Gastrocnemius medialis (tissue), 4 donors: ENCODE measurements at regions not wholly inside any gene's neighbourhood (a gene's known extent, or its start where the extent isn't known, plus 50 kb on each side); places are given as distances from the start of the nearest gene placed in this dataset.

Experiments
- POLR2A ChIP-seq, 2 donors: fragments of 450-650 bp; IDR thresholded peaks; one replicate each; pipeline ENCODE4 v1.6.1; 2017; ENCODE audit warnings: antibody characterized with exemption in 2 of 2, mild to moderate bottlenecking in 2 of 2, moderate library complexity in 2 of 2
- TF ChIP-seq, protein P1 (sequence below), 5 experiments: fragments of 450-650 bp in 3 of 5; fragments of 200-600 bp in 2 of 5; sonication (generic) in 2 of 5; IDR thresholded peaks in 4 of 5; conservative IDR thresholded peaks in 1 of 5; 1 replicate in 4 of 5; 2 replicates in 1 of 5; pipeline ENCODE4 v1.5.1; 2016 to 2019; ENCODE audit warnings: antibody characterized with exemption in 5 of 5, mild to moderate bottlenecking in 3 of 5, moderate library complexity in 3 of 5

DNA sequence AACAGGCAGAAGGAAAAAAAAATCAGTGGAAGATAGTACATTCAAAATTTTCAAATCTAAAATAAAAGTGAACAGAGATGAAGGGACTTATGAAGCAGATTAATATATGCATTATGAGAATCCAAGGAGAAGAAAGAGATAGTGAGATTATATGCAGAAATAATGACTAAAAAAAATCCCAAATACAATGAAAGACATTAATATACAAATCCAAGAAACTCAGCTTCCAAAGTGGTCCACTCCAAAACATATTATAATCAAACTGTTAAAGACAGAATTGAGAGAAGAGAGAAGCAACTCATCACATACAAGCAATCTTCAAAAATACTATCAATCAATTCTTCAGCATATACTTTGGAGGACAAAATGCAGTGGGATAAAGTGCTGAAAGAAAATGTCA is 73.5 kb upstream of the CARMIL1 start:
- TF ChIP-seq, protein P1, sequence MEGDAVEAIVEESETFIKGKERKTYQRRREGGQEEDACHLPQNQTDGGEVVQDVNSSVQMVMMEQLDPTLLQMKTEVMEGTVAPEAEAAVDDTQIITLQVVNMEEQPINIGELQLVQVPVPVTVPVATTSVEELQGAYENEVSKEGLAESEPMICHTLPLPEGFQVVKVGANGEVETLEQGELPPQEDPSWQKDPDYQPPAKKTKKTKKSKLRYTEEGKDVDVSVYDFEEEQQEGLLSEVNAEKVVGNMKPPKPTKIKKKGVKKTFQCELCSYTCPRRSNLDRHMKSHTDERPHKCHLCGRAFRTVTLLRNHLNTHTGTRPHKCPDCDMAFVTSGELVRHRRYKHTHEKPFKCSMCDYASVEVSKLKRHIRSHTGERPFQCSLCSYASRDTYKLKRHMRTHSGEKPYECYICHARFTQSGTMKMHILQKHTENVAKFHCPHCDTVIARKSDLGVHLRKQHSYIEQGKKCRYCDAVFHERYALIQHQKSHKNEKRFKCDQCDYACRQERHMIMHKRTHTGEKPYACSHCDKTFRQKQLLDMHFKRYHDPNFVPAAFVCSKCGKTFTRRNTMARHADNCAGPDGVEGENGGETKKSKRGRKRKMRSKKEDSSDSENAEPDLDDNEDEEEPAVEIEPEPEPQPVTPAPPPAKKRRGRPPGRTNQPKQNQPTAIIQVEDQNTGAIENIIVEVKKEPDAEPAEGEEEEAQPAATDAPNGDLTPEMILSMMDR (IDR thresholded peaks at IDR 0.05 in 4 of 5, conservative IDR thresholded peaks at IDR 0.05 in 1 of 5), result no peak
- no peak for TF ChIP-seq POLR2A (IDR thresholded peaks at IDR 0.05)
